Stromal cell of bone marrow (primary cell): ENCODE measurements at regions not wholly inside any gene's neighbourhood (a gene's known extent, or its start where the extent isn't known, plus 50 kb on each side); places are given as distances from the start of the nearest gene placed in this dataset.
"Not testable (repeated sequence)": the region's sequence is repeated elsewhere in the genome, so short reads cannot be mapped to it uniquely, and the experiment has no call there.

Source experiments
- DNase-seq: peaks from one replicate; pipeline ENCODE4 v3.0.0-alpha.2; 2012; ENCODE audit warnings: low read depth

GRCh38 chr6:106721189-106721588 lies 91.8 kb downstream of the QRSL1 start:
- not testable (repeated sequence) for DNase-seq
